Common myeloid progenitor, CD34-positive (primary cell): ENCODE measurements at regions not wholly inside any gene's neighbourhood (a gene's known extent, or its start where the extent isn't known, plus 50 kb on each side); places are given as distances from the start of the nearest gene placed in this dataset.
"Not testable (repeated sequence)": the region's sequence is repeated elsewhere in the genome, so short reads cannot be mapped to it uniquely, and the experiment has no call there.

Experiments used
- CTCF ChIA-PET: fragments of 350-600 bp; sonication (Branson Sonifier 250); formaldehyde crosslinking; loops from one replicate; lab custom pipeline; 2021; ENCODE audit warnings: antibody characterized with exemption; lab: Charles Lee
- POLR2A ChIA-PET: fragments of 350-600 bp; sonication (Branson Sonifier 250); formaldehyde crosslinking; loops from one replicate; lab custom pipeline; 2021; ENCODE audit warnings: antibody characterized with exemption; lab: Charles Lee
- DNase-seq, 3 donors: peaks; one replicate each; pipeline versions ENCODE4 v3.0.0 to v3.0.0-alpha.2; 2013
- H3K27ac ChIP-seq, 2 experiments: 1 replicate in 1 of 2; 2 replicates in 1 of 2; pipeline ENCODE4 v1.7.0; 2013; ENCODE audit warnings: inconsistent platforms in 2 of 2, low read length in 2 of 2, mild to moderate bottlenecking in 2 of 2, low read depth in 1 of 2, moderate library complexity in 1 of 2; ENCODE audit not compliant: severe bottlenecking in 2 of 2, insufficient read depth in 1 of 2, poor library complexity in 1 of 2
- H3K27me3 ChIP-seq, 5 experiments: replicated peaks in 2 of 5; 1 replicate in 3 of 5; 2 replicates in 2 of 5; pipeline versions ENCODE4 v1.6.1 to v1.7.0; 2013; ENCODE audit warnings: low read length in 4 of 5, mild to moderate bottlenecking in 2 of 5, moderate library complexity in 2 of 5, inconsistent platforms in 1 of 5; ENCODE audit not compliant: insufficient read depth in 5 of 5, control insufficient read depth in 4 of 5
- H3K36me3 ChIP-seq, 4 experiments: 1 replicate in 2 of 4; 2 replicates in 2 of 4; pipeline versions ENCODE4 v1.6.1 to v1.7.0; 2013; ENCODE audit warnings: low read length in 3 of 4, control low read depth in 1 of 4, mild to moderate bottlenecking in 1 of 4; ENCODE audit not compliant: control insufficient read depth in 4 of 4, insufficient read depth in 4 of 4
- H3K4me1 ChIP-seq, 4 experiments: 1 replicate in 3 of 4; 2 replicates in 1 of 4; pipeline versions ENCODE4 v1.6.1 to v1.7.1; 2013; ENCODE audit warnings: low read length in 3 of 4, mild to moderate bottlenecking in 3 of 4, control low read depth in 1 of 4, inconsistent platforms in 1 of 4, moderate library complexity in 1 of 4; ENCODE audit not compliant: control insufficient read depth in 4 of 4, insufficient read depth in 4 of 4; ENCODE audit errors: control extremely low read depth in 1 of 4
- H3K4me3 ChIP-seq, 7 experiments: 1 replicate in 4 of 7; 2 replicates in 3 of 7; pipeline versions ENCODE4 v1.5.1 to v1.7.0; 2013; ENCODE audit warnings: mild to moderate bottlenecking in 7 of 7, low read length in 6 of 7, moderate library complexity in 6 of 7, inconsistent platforms in 2 of 7, low read depth in 2 of 7, control low read depth in 1 of 7; ENCODE audit not compliant: insufficient read depth in 4 of 7, control insufficient read depth in 1 of 7; ENCODE audit errors: extremely low read depth in 1 of 7
- H3K9me3 ChIP-seq, 5 experiments: 1 replicate in 4 of 5; 2 replicates in 1 of 5; pipeline versions ENCODE4 v1.6.1 to v1.7.1; 2013; ENCODE audit warnings: low read length in 4 of 5, mild to moderate bottlenecking in 2 of 5, inconsistent platforms in 1 of 5, low read depth in 1 of 5, moderate library complexity in 1 of 5; ENCODE audit not compliant: control insufficient read depth in 4 of 5, insufficient read depth in 2 of 5; ENCODE audit errors: control extremely low read depth in 1 of 5
- WGBS: methylation state at CpG from one replicate; pipeline ENCODE4 v1.1.5; 2013; ENCODE audit not compliant: insufficient coverage; 5-methylcytosine and 5-hydroxymethylcytosine counted together

GRCh38 chr6:9745476-9745875, 669.4 kb downstream of the TFAP2A start:
- Histone ChIP-seq H3K27me3 (no peaks in the 10 kb centered on the region), H3K36me3 (no peaks in the 10 kb centered on the region), H3K4me1 (no peaks in the 10 kb centered on the region), H3K4me3 (no peak overlapping the region), H3K27ac (no peak overlapping the region), H3K9me3 (peaks cover 0 to 2% (median 0%) of the 10 kb centered on the region in 5 experiments)
- WGBS, result no CpG with 5 or more reads among the region's 3 CpGs
- CTCF ChIA-PET, result no interaction called here
- no peak for DNase-seq
- POLR2A ChIA-PET, result no interaction called here

GRCh38 chr6:9744119-9744518, 670.8 kb downstream of the TFAP2A start:
- DNase-seq, result no peak
- no peaks in the 10 kb centered on the region for H3K27me3 ChIP-seq
- no peak overlapping the region for H3K4me3 ChIP-seq
- peaks cover 0 to 2% (median 0%) of the 10 kb centered on the region in 5 experiments for H3K9me3 ChIP-seq
- 100% methylated on average over 1 of the region's 3 CpGs for WGBS
- POLR2A ChIA-PET, result no interaction called here
- no peak overlapping the region for H3K27ac ChIP-seq
- no peaks in the 10 kb centered on the region for H3K36me3 ChIP-seq
- H3K4me1 ChIP-seq, result no peaks in the 10 kb centered on the region
- CTCF ChIA-PET, result no interaction called here

- no peak for DNase-seq
- POLR2A ChIA-PET, result no interaction called here
- no CpG with 5 or more reads among the region's 1 CpG for WGBS
- H3K9me3 ChIP-seq, result peaks cover 0 to 6% (median 0%) of the 10 kb centered on the region in 5 experiments
- CTCF ChIA-PET, result no interaction called here
- H3K4me1 ChIP-seq, result no peaks in the 10 kb centered on the region
- no peak overlapping the region for H3K27ac ChIP-seq
- H3K36me3 ChIP-seq, result no peaks in the 10 kb centered on the region
- H3K27me3 ChIP-seq, result no peaks in the 10 kb centered on the region
- H3K4me3 ChIP-seq, result no peak overlapping the region
These were observed 682.8 kb downstream of the TFAP2A start for GRCh38 chr6:9732056-9732455.

GRCh38 chr6:9725776-9726175, 689.1 kb downstream of the TFAP2A start:
- 48% methylated on average over 3 of the region's 3 CpGs for WGBS
- POLR2A ChIA-PET, CTCF ChIA-PET, H3K27ac ChIP-seq, H3K9me3 ChIP-seq, DNase-seq, H3K4me3 ChIP-seq, H3K36me3 ChIP-seq, H3K27me3 ChIP-seq, H3K4me1 ChIP-seq: not testable (repeated sequence)

- Histone ChIP-seq H3K27me3 (no peaks in the 10 kb centered on the region), H3K27ac (no peak overlapping the region), H3K4me3 (no peak overlapping the region), H3K9me3 (peaks cover 0 to 2% (median 0%) of the 10 kb centered on the region in 5 experiments), H3K36me3 (no peaks in the 10 kb centered on the region), H3K4me1 (no peaks in the 10 kb centered on the region)
- POLR2A ChIA-PET, result no interaction called here
- DNase-seq, result no peak
- no CpG with 5 or more reads among the region's 3 CpGs for WGBS
- CTCF ChIA-PET, result no interaction called here
These were observed 697.3 kb downstream of the TFAP2A start for GRCh38 chr6:9717568-9717967.

- Histone ChIP-seq H3K36me3 (no peaks in the 10 kb centered on the region), H3K4me3 (no peak overlapping the region), H3K4me1 (no peaks in the 10 kb centered on the region), H3K27ac (no peak overlapping the region), H3K9me3 (no peaks in the 10 kb centered on the region), H3K27me3 (no peaks in the 10 kb centered on the region)
- WGBS, result no CpG with 5 or more reads among the region's 1 CpG
- POLR2A ChIA-PET, result no interaction called here
- CTCF ChIA-PET, result no interaction called here
- DNase-seq, result no peak
These were observed 703.5 kb downstream of the TFAP2A start for GRCh38 chr6:9711365-9711764.

GRCh38 chr6:9710574-9710973, 704.3 kb downstream of the TFAP2A start:
- Histone ChIP-seq H3K4me1 (no peaks in the 10 kb centered on the region), H3K9me3 (no peaks in the 10 kb centered on the region), H3K27me3 (no peaks in the 10 kb centered on the region), H3K36me3 (no peaks in the 10 kb centered on the region), H3K4me3 (no peak overlapping the region), H3K27ac (no peak overlapping the region)
- POLR2A ChIA-PET, result no interaction called here
- no peak for DNase-seq
- CTCF ChIA-PET, result no interaction called here
- no CpG with 5 or more reads among the region's 2 CpGs for WGBS
